GM06990 (cell line): ENCODE measurements at regions not wholly inside any gene's neighbourhood (a gene's known extent, or its start where the extent isn't known, plus 50 kb on each side); places are given as distances from the start of the nearest gene placed in this dataset.
"Not testable (repeated sequence)": the region's sequence is repeated elsewhere in the genome, so short reads cannot be mapped to it uniquely, and the experiment has no call there.

Source experiments
- DNase-seq: peaks from one replicate; pipeline ENCODE4 v3.0.0-alpha.2; 2011; ENCODE audit not compliant: insufficient read length; ENCODE audit errors: extremely low read depth
- H3K27me3 ChIP-seq: replicated peaks from 2 replicates; pipeline ENCODE4 v1.6.0; 2011; ENCODE audit warnings: low read length; ENCODE audit not compliant: control insufficient read depth, insufficient read depth
- H3K36me3 ChIP-seq: 2 replicates; pipeline ENCODE4 v1.5.1; 2011; ENCODE audit warnings: low read length; ENCODE audit not compliant: control insufficient read depth, insufficient read depth
- H3K4me3 ChIP-seq: replicated peaks from 2 replicates; pipeline ENCODE4 v1.5.1; 2011; ENCODE audit warnings: low read depth, mild to moderate bottlenecking, control low read depth, low read length
- CTCF ChIP-seq: IDR thresholded peaks from 2 replicates; pipeline ENCODE4 v1.5.1; 2011; ENCODE audit warnings: low read length, control low read depth, mild to moderate bottlenecking, inconsistent platforms; ENCODE audit not compliant: insufficient read depth, poor library complexity, severe bottlenecking

DNA sequence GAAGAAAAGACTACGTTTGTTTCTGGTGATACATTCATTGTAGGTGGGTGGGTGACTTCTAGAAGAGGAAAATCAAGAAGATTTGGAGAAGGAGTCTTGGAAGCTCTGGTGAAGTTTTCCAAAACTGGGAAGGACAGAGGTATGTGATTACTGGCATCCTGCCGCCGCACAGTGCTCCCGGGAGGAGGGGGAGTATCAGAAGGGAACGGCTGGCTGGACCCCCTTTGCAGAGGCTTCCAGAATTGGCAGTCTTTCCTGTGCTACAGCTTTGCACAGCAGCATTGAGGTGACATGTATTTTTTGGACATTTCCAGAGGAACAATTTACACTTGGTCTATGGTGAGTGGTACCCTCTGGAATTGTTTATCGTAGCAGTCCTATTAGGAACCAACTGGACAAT, 75.7 kb upstream of the EOMES start:
- Histone ChIP-seq H3K36me3 (no peaks in the 10 kb centered on the region), H3K27me3 (no peaks in the 10 kb centered on the region), H3K4me3 (no peak overlapping the region)
- DNase-seq, result no peak
- no peak for TF ChIP-seq CTCF

DNA sequence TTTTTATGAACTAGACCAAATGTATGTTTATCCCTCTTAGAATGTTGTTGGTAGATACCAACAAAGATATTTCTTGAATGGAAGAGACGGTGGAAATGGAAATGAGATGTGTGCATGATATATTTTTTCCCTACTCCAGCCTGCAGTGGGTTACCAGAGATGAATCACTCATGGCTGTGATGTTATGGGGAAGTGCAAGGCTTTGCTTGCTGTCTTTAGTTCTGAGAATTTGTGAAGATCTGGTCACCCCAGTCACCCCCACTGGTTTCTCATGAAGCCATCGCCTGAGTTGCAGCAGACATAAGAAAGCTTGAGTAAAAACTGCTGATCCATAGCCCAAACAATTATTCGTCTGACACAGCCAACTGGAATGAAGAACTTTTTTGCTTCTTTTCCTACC, 78.1 kb upstream of the EOMES start:
- H3K27me3 ChIP-seq, result no peaks in the 10 kb centered on the region
- TF ChIP-seq CTCF, result no peak
- no peak for DNase-seq
- H3K36me3 ChIP-seq, result no peaks in the 10 kb centered on the region
- H3K4me3 ChIP-seq, result no peak overlapping the region

- H3K27me3 ChIP-seq, result no peaks in the 10 kb centered on the region
- no peak overlapping the region for H3K4me3 ChIP-seq
- TF ChIP-seq CTCF, result no peak
- no peak for DNase-seq
- H3K36me3 ChIP-seq, result no peaks in the 10 kb centered on the region
Observed at GRCh38 chr3:27802425-27802824, 80.3 kb upstream of the EOMES start.

DNA sequence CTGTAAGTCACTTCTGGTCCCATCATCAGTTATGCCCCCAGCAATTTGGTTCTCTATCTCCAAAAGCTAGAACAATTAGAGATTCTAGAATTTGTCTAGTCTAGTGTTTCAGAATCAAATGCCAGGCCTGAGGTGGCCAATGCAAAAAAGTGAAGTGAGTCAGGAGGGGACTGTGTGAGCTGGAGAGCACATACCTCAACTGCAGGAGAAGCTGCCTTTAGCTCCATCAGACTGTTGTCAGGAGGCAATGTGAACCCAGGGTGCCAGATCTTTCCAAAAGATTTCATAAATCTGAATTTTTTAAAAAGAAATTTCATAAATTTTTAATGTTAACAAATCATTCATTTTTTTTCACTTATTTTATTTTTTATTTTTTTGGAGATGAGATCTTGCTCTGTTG, 80.7 kb upstream of the EOMES start:
- TF ChIP-seq CTCF, result no peak
- Histone ChIP-seq H3K36me3 (no peaks in the 10 kb centered on the region), H3K4me3 (no peak overlapping the region), H3K27me3 (no peaks in the 10 kb centered on the region)
- no peak for DNase-seq

DNA sequence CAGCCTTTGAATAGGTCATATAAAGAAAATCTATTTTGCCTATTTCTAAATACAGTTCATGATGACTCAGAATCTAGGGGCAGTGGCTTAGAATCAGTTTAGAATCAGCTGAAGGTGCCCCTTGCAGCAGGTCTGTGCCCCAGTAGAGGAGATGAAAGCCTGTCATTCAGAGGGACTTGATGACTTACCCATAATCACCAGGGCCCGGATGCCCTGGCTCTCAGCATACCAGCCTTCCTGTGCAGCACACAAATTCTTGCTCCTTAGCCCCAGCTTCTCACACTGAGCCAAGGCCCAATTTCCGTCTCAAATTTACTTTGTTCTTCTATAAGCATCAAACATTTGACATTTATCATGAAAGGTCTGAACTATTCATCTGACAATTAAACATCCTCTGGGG, 83.2 kb upstream of the EOMES start:
- DNase-seq, result no peak
- Histone ChIP-seq H3K36me3 (no peaks in the 10 kb centered on the region), H3K4me3 (no peak overlapping the region), H3K27me3 (no peaks in the 10 kb centered on the region)
- TF ChIP-seq CTCF, result no peak

DNA sequence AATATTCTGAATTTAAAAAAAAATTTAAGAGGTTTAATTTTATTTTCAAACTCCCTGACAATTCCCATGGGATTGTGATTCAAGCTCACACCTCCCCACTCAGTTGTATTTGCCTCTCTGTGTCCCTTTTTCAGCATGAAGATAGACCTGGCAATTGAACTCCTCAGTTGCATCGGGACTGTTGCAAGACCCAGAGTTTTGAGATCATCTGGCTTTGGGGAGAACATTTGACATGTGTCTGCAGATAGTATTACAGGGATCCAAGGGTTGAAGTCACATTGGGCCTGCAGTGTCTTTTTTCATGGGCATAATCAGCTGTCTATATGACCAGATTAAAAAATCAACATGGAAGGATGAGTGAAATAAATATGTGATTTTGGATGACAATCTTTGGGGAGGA, 91.1 kb upstream of the EOMES start:
- TF ChIP-seq CTCF, result no peak
- Histone ChIP-seq H3K4me3 (no peak overlapping the region), H3K27me3 (no peaks in the 10 kb centered on the region), H3K36me3 (no peaks in the 10 kb centered on the region)
- no peak for DNase-seq

GRCh38 chr3:27821609-27822008, 99.5 kb upstream of the EOMES start:
- not testable (repeated sequence) for H3K4me3 ChIP-seq, H3K36me3 ChIP-seq, H3K27me3 ChIP-seq, DNase-seq
